AG09319 (cell line): ENCODE measurements at regions not wholly inside any gene's neighbourhood (a gene's known extent, or its start where the extent isn't known, plus 50 kb on each side); places are given as distances from the start of the nearest gene placed in this dataset.

Experiments used
- DNase-seq: peaks from one replicate; pipeline ENCODE4 v3.0.0-alpha.2; 2010; ENCODE audit warnings: low read depth; ENCODE audit errors: extremely low read depth
- TF ChIP-seq, protein P1 (sequence below): IDR thresholded peaks from 2 replicates; pipeline ENCODE4 v1.5.1; 2011; ENCODE audit warnings: low read depth, mild to moderate bottlenecking, inconsistent platforms, low read length, moderate library complexity

- no peak for DNase-seq
- TF ChIP-seq, protein P1, sequence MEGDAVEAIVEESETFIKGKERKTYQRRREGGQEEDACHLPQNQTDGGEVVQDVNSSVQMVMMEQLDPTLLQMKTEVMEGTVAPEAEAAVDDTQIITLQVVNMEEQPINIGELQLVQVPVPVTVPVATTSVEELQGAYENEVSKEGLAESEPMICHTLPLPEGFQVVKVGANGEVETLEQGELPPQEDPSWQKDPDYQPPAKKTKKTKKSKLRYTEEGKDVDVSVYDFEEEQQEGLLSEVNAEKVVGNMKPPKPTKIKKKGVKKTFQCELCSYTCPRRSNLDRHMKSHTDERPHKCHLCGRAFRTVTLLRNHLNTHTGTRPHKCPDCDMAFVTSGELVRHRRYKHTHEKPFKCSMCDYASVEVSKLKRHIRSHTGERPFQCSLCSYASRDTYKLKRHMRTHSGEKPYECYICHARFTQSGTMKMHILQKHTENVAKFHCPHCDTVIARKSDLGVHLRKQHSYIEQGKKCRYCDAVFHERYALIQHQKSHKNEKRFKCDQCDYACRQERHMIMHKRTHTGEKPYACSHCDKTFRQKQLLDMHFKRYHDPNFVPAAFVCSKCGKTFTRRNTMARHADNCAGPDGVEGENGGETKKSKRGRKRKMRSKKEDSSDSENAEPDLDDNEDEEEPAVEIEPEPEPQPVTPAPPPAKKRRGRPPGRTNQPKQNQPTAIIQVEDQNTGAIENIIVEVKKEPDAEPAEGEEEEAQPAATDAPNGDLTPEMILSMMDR = no peak
These were observed 231.3 kb upstream of the MKLN1 start for GRCh38 chr7:131096267-131096927.

DNA sequence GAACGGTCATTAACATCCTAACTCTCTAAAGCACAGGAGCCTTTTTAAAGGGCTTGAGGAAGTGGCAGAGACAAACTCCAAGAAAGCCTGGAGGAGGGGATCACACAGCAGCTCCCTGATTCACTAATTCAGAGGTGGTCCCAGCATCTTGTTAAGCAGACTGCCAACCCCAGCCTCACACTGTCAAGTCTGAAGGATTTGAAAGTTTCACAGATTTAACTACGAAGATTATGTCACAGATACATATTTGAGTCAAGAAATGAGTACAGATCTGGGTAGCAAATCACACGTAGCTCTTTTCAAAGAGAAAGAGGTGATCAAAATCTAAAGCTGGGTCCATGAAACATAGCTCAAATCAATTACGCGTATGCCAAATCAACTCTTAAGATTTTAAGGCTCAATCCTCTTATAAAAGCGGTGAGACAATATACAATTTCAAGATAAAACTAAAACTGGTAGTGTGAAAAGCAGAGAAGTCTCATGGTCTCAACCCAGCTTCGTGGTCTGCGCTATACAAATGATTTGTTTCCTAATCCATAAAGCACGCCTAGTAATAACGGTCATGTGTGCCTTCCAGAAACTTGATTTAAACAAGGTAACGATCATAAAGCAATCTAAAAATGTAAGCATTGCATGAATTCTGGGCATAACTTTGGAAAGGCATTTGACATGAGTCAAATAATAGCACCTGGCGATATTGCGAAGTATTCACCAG is 229.9 kb upstream of the MKLN1 start:
- no peak for DNase-seq
- TF ChIP-seq, protein P1 = no peak

DNA sequence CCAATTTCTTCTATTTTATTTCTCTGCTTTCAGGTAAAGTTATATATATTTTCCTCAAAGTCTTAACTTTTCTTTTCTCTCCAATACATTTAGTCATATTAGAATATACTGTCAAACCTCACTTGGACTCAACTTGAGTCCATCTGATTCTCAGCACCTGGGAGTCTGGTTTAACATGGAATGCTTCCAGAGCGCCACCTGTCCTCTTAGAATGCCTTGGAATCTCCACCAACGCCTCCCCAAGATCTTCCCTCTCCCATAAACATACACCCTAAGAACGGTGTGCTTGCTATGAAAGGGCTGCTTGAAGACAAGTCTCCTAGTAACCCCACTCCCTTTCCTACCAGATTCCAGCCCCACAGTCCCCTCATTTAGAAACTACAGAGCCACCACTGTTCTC is 229.1 kb upstream of the MKLN1 start:
- no peak for DNase-seq
- TF ChIP-seq, protein P1 = no peak

GRCh38 chr7:131100357-131101054 is 227.2 kb upstream of the MKLN1 start:
- TF ChIP-seq, protein P1 = no peak
- no peak for DNase-seq

GRCh38 chr7:131103997-131104396 is 223.7 kb upstream of the MKLN1 start:
- DNase-seq = peak; percentile 73

DNA sequence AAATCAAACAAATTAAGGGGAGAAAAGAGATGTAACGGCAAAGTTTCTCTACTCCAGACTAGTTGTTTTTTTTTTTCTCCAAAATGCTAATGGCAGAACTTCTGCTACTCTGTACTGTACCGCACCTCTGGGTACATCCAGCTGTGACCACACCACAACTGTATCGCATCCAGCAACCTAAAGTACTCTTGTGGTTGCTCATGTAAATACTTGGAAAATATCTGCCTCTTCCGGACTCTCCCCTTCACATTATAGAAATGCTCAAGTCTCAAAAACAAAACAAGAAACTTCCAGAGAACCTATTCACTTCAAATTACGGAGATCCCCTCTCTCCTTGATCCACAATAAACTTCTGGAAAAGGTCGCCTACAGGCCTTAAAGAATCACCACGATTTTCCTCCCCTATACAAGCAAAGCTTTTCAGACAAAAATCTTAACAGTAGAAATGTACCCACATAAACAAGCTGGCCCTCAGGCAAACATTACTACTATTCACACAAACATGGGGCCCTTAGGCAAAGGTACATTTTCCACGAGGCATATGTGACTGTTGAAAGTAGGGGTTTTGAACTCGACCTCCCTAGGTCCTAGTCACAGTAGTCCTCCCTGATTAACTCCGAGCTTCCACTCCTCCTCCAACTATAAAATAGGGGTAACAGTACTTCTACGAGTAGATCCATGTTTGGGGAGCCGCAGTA is 222.9 kb upstream of the MKLN1 start:
- TF ChIP-seq, protein P1 = no peak
- no peak for DNase-seq

More at GRCh38 chr7:131103997-131104396, 223.7 kb upstream of the MKLN1 start:
- TF ChIP-seq, protein P1 = peak; percentile 15
